ENCODE measurements at regions not wholly inside any gene's neighbourhood (a gene's known extent, or its start where the extent isn't known, plus 50 kb on each side); places are given as distances from the start of the nearest gene placed in this dataset.

GRCh38 chr18:40440088-40440487, 1514.9 kb upstream of the PIK3C3 start:
- Mint-ChIP-seq H3K9me3 (peaks cover 4% of the 10 kb centered on the region), H3K27me3 (ENCODE audit: low read depth) (no peaks in the 10 kb centered on the region), H3K36me3 (ENCODE audit: low read depth) (no peaks in the 10 kb centered on the region), H3K4me1 (ENCODE audit: low read depth) (no peaks in the 10 kb centered on the region), H3K4me3 (no peak overlapping the region), H3K27ac (no peak overlapping the region)

- H3K27me3 Mint-ChIP-seq (ENCODE audit: low read depth): no peaks in the 10 kb centered on the region
- no peaks in the 10 kb centered on the region for H3K36me3 Mint-ChIP-seq (ENCODE audit: low read depth)
- no peak overlapping the region for H3K27ac Mint-ChIP-seq
- no peaks in the 10 kb centered on the region for H3K4me1 Mint-ChIP-seq (ENCODE audit: low read depth)
- H3K9me3 Mint-ChIP-seq: no peaks in the 10 kb centered on the region
- no peak overlapping the region for H3K4me3 Mint-ChIP-seq
Measured at GRCh38 chr18:40437517-40437916, 1517.5 kb upstream of the PIK3C3 start.

- Mint-ChIP-seq H3K27ac (no peak overlapping the region), H3K36me3 (ENCODE audit: low read depth) (no peaks in the 10 kb centered on the region), H3K4me1 (ENCODE audit: low read depth) (no peaks in the 10 kb centered on the region), H3K27me3 (ENCODE audit: low read depth) (no peaks in the 10 kb centered on the region), H3K4me3 (no peak overlapping the region), H3K9me3 (peaks cover 9% of the 10 kb centered on the region)
Measured at GRCh38 chr18:40431071-40431985, 1523.7 kb upstream of the PIK3C3 start.

- no peak overlapping the region for H3K27ac Mint-ChIP-seq
- no peaks in the 10 kb centered on the region for H3K27me3 Mint-ChIP-seq (ENCODE audit: low read depth)
- H3K9me3 Mint-ChIP-seq: peaks cover 18% of the 10 kb centered on the region
- H3K36me3 Mint-ChIP-seq (ENCODE audit: low read depth): no peaks in the 10 kb centered on the region
- H3K4me3 Mint-ChIP-seq: no peak overlapping the region
- H3K4me1 Mint-ChIP-seq (ENCODE audit: low read depth): no peaks in the 10 kb centered on the region
Measured at GRCh38 chr18:40423291-40423690, 1531.7 kb upstream of the PIK3C3 start.

- Mint-ChIP-seq H3K4me3 (no peak overlapping the region), H3K4me1 (ENCODE audit: low read depth) (no peaks in the 10 kb centered on the region), H3K9me3 (peaks cover 20% of the 10 kb centered on the region), H3K36me3 (ENCODE audit: low read depth) (no peaks in the 10 kb centered on the region), H3K27me3 (ENCODE audit: low read depth) (no peaks in the 10 kb centered on the region), H3K27ac (no peak overlapping the region)
Measured at GRCh38 chr18:40420675-40421074, 1534.4 kb upstream of the PIK3C3 start.

GRCh38 chr18:40417501-40417900, 1537.5 kb upstream of the PIK3C3 start:
- no peaks in the 10 kb centered on the region for H3K4me1 Mint-ChIP-seq (ENCODE audit: low read depth)
- no peaks in the 10 kb centered on the region for H3K36me3 Mint-ChIP-seq (ENCODE audit: low read depth)
- H3K27ac Mint-ChIP-seq: no peak overlapping the region
- no peak overlapping the region for H3K4me3 Mint-ChIP-seq
- peaks cover 14% of the 10 kb centered on the region for H3K9me3 Mint-ChIP-seq
- no peaks in the 10 kb centered on the region for H3K27me3 Mint-ChIP-seq (ENCODE audit: low read depth)

GRCh38 chr18:40415821-40416220, 1539.2 kb upstream of the PIK3C3 start:
- H3K27ac Mint-ChIP-seq: no peak overlapping the region
- no peak overlapping the region for H3K4me3 Mint-ChIP-seq
- H3K36me3 Mint-ChIP-seq (ENCODE audit: low read depth): no peaks in the 10 kb centered on the region
- H3K4me1 Mint-ChIP-seq (ENCODE audit: low read depth): no peaks in the 10 kb centered on the region
- H3K27me3 Mint-ChIP-seq (ENCODE audit: low read depth): no peaks in the 10 kb centered on the region
- peaks cover 7% of the 10 kb centered on the region for H3K9me3 Mint-ChIP-seq

- no peaks in the 10 kb centered on the region for H3K36me3 Mint-ChIP-seq (ENCODE audit: low read depth)
- no peak overlapping the region for H3K4me3 Mint-ChIP-seq
- H3K4me1 Mint-ChIP-seq (ENCODE audit: low read depth): no peaks in the 10 kb centered on the region
- peaks cover 12% of the 10 kb centered on the region for H3K9me3 Mint-ChIP-seq
- no peaks in the 10 kb centered on the region for H3K27me3 Mint-ChIP-seq (ENCODE audit: low read depth)
- no peak overlapping the region for H3K27ac Mint-ChIP-seq
Measured at GRCh38 chr18:40415176-40415791, 1539.8 kb upstream of the PIK3C3 start.

- Mint-ChIP-seq H3K27ac (no peak overlapping the region), H3K36me3 (ENCODE audit: low read depth) (no peaks in the 10 kb centered on the region), H3K4me1 (ENCODE audit: low read depth) (no peaks in the 10 kb centered on the region), H3K9me3 (peaks cover 14% of the 10 kb centered on the region), H3K27me3 (ENCODE audit: low read depth) (no peaks in the 10 kb centered on the region), H3K4me3 (no peak overlapping the region)
Measured at GRCh38 chr18:40414155-40414754, 1540.8 kb upstream of the PIK3C3 start.

GRCh38 chr18:40413160-40413559, 1541.9 kb upstream of the PIK3C3 start:
- no peak overlapping the region for H3K27ac Mint-ChIP-seq
- H3K27me3 Mint-ChIP-seq (ENCODE audit: low read depth): no peaks in the 10 kb centered on the region
- no peaks in the 10 kb centered on the region for H3K36me3 Mint-ChIP-seq (ENCODE audit: low read depth)
- no peak overlapping the region for H3K4me3 Mint-ChIP-seq
- peaks cover 11% of the 10 kb centered on the region for H3K9me3 Mint-ChIP-seq
- H3K4me1 Mint-ChIP-seq (ENCODE audit: low read depth): no peaks in the 10 kb centered on the region

GRCh38 chr18:40412410-40412809, 1542.6 kb upstream of the PIK3C3 start:
- H3K4me3 Mint-ChIP-seq: no peak overlapping the region
- no peaks in the 10 kb centered on the region for H3K36me3 Mint-ChIP-seq (ENCODE audit: low read depth)
- H3K4me1 Mint-ChIP-seq (ENCODE audit: low read depth): no peaks in the 10 kb centered on the region
- peaks cover 9% of the 10 kb centered on the region for H3K9me3 Mint-ChIP-seq
- no peak overlapping the region for H3K27ac Mint-ChIP-seq
- H3K27me3 Mint-ChIP-seq (ENCODE audit: low read depth): no peaks in the 10 kb centered on the region

GRCh38 chr18:40407909-40408308, 1547.1 kb upstream of the PIK3C3 start:
- Mint-ChIP-seq H3K4me1 (ENCODE audit: low read depth) (no peaks in the 10 kb centered on the region), H3K9me3 (peaks cover 13% of the 10 kb centered on the region), H3K4me3 (no peak overlapping the region), H3K36me3 (ENCODE audit: low read depth) (no peaks in the 10 kb centered on the region), H3K27me3 (ENCODE audit: low read depth) (no peaks in the 10 kb centered on the region), H3K27ac (no peak overlapping the region)

GRCh38 chr18:40404284-40404683, 1550.8 kb upstream of the PIK3C3 start:
- Mint-ChIP-seq H3K9me3 (peaks cover 7% of the 10 kb centered on the region), H3K27ac (no peak overlapping the region), H3K4me3 (no peak overlapping the region), H3K4me1 (ENCODE audit: low read depth) (no peaks in the 10 kb centered on the region), H3K27me3 (ENCODE audit: low read depth) (no peaks in the 10 kb centered on the region), H3K36me3 (ENCODE audit: low read depth) (no peaks in the 10 kb centered on the region)

GRCh38 chr18:40402052-40402451, 1553.0 kb upstream of the PIK3C3 start:
- no peaks in the 10 kb centered on the region for H3K27me3 Mint-ChIP-seq (ENCODE audit: low read depth)
- H3K4me3 Mint-ChIP-seq: no peak overlapping the region
- H3K27ac Mint-ChIP-seq: no peak overlapping the region
- peaks cover 7% of the 10 kb centered on the region for H3K9me3 Mint-ChIP-seq
- H3K36me3 Mint-ChIP-seq (ENCODE audit: low read depth): no peaks in the 10 kb centered on the region
- no peaks in the 10 kb centered on the region for H3K4me1 Mint-ChIP-seq (ENCODE audit: low read depth)

- Mint-ChIP-seq H3K9me3 (peaks cover 23% of the 10 kb centered on the region), H3K4me1 (ENCODE audit: low read depth) (no peaks in the 10 kb centered on the region), H3K4me3 (no peak overlapping the region), H3K27ac (no peak overlapping the region), H3K36me3 (ENCODE audit: low read depth) (no peaks in the 10 kb centered on the region), H3K27me3 (ENCODE audit: low read depth) (no peaks in the 10 kb centered on the region)
Measured at GRCh38 chr18:40388121-40388520, 1566.9 kb upstream of the PIK3C3 start.

Data from T-helper 1 cell treated with Interleukin-12 subunit alpha and Interleukin-12 subunit beta and Interleukin-4 antibody, amounts not matched to agents 30 μg/mL and 1 μg/mL, for 36 hours (primary cell).